ENCODE measurements at regions not wholly inside any gene's neighbourhood (a gene's known extent, or its start where the extent isn't known, plus 50 kb on each side); places are given as distances from the start of the nearest gene placed in this dataset.

- DNase-seq (ENCODE audit: low spot score) = no peak
Measured at GRCh38 chr13:107379407-107380155, 811.6 kb upstream of the ARGLU1 start.

GRCh38 chr13:107376341-107377125 lies 808.6 kb upstream of the ARGLU1 start:
- DNase-seq (ENCODE audit: low spot score) = no peak

GRCh38 chr13:107375701-107376340 lies 807.9 kb upstream of the ARGLU1 start:
- DNase-seq (ENCODE audit: low spot score) = no peak

DNA sequence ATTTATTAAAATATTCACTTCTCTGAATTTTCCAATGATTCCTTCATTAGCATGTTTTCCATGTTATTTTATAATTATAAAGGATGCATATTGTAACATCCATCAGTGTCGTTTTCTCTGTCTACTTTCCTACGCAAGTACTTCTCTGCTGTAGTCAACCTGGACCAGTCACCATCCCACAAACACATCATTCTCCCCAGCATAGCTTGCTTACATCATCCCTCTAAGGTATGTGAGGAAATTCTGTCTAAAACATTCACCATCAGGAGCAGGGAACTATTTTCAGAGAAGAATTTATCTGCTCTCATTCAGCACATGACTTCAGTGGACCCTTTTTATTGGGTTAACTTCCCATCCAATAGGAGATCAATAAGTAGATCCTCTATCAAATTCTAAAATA lies 806.1 kb upstream of the ARGLU1 start:
- no peak for DNase-seq (ENCODE audit: low spot score)

GRCh38 chr13:107373551-107373950 lies 805.6 kb upstream of the ARGLU1 start:
- no peak for DNase-seq (ENCODE audit: low spot score)

GRCh38 chr13:107370015-107370785 lies 802.3 kb upstream of the ARGLU1 start:
- DNase-seq (ENCODE audit: low spot score) = no peak

DNA sequence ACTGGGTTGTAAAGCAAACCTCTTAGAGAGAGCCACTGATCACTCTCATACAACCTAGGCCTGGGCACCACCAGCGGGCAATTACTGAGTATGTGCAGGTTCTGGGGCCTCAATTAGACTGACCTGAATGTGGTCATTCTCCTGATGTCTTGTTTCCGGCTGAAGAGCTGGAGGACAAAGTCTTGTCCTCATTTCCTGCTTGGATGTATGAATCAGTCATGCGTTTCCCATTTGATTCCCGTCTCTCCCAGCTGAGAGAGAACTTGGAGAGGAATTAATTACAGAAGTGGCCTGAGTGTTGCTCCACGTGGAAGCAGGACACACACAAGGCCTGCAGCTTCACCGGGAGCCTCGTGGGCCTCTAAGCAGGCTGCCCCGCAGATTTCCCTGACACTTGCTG lies 799.3 kb upstream of the ARGLU1 start:
- no peak for DNase-seq (ENCODE audit: low spot score)

- DNase-seq (ENCODE audit: low spot score) = no peak
Measured at GRCh38 chr13:107365466-107366215, 797.7 kb upstream of the ARGLU1 start.

- no peak for DNase-seq (ENCODE audit: low spot score)
Measured at GRCh38 chr13:107364658-107365057, 796.7 kb upstream of the ARGLU1 start.

DNA sequence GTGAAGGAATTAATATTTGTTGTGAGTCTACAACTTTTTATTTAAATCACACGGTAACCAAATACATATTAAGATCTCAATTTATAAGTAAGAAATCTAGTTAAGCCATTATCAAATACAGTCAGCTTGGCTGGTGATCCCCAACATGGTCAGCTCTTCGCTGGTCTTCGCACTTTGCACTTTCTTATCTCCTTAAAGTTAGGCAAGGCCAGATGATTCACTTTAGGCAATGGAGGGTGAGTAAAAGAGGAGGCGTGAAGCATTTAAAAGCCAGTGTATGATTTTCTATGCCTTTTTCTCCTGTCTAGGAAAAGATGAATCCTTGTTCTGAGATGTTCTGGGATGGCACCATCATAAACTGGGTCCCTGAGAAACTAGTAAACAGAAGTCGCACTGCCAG lies 793.7 kb upstream of the ARGLU1 start:
- no peak for DNase-seq (ENCODE audit: low spot score)

DNA sequence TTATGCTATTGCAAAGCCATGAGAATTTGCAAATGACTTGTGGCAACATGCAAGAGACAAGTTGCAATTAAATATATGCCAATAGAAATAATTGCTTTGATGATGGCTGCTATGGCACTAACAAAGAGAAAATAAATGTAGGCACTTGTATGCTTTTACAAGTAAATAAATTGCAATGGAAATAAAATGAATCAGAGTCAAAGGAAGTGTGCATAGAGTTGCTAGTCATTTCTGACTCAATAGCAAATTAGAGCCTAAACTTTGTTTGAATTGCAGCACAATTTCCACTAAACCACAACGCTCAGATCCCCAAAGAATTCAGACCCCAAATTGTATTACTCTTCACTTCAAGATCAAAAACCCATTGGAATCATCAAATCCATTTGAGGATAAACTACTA lies 792.1 kb upstream of the ARGLU1 start:
- no peak for DNase-seq (ENCODE audit: low spot score)

DNA sequence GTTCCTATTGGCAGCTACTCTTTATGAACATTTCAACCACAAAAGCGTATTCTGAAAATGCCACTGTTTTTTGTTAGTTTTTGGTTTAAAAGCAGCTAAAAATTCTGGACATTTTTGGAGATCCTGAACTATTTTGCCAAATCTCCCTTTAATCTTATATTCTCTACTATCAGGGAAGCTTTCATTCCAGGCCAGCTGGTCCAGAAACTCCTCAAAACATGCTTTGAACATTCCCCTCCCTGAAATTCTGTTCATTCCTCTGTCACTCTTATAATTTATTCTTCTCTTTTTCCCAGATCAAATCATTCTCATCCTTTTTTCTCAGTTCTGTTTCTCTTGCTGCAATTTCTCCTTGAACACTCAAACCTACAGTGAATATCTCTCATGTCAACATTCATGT lies 790.9 kb upstream of the ARGLU1 start:
- DNase-seq (ENCODE audit: low spot score) = no peak

DNA sequence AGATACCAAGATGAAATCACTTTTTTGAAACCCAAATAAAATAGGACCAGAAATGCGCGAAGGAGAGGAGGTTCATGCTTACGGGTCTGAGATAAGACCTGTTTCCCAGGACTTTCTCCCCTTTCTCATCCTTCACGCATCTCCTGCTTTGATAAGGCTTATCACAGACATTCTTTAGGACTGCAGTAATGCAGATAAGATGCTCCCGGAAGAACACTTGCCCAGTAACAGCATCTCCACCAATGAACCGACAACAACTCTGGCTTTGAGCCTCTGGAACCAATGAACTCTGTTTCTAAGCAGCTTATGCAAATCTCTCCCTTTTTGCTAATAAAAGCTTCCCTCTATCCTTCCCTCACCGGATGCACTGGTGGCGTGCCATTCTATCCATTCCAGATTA lies 783.4 kb upstream of the ARGLU1 start:
- DNase-seq (ENCODE audit: low spot score) = no peak

DNA sequence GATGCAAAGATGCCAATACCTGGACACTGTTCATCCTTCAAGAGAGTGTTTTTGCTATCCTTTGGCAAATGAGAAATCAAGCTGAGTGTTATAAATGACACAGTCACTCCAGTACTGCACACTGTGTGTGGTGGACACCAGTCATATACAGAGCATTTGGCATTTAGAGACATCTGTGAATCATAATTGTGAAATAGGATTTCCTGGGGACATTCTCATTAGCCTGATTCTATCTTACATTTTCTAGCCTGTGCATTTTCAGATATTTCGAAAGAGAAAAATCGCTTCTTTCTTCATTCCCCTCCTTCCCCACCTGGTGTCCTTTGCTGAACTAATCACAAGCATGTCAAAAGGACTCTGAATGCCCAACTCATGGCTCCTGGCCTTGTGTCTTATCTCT lies 781.0 kb upstream of the ARGLU1 start:
- no peak for DNase-seq (ENCODE audit: low spot score)

DNA sequence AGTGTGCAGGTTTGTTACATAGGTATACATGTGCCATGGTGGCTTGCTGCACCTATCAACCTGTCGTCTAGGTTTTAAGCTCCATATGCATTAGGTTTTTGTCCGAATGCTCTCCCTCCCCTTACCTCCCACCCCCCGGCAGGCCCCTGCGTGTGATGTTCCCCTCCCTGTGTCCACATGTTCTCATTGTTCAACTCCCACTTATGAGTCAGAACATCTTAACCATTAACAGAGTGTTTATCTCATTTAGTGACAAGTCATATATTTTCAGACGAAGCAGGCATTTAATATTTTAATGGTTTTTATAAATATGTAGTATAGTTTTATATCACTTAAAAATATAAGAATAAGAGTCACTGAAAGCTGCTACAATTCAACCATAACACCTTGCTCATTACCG lies 780.5 kb upstream of the ARGLU1 start:
- no peak for DNase-seq (ENCODE audit: low spot score)

DNA sequence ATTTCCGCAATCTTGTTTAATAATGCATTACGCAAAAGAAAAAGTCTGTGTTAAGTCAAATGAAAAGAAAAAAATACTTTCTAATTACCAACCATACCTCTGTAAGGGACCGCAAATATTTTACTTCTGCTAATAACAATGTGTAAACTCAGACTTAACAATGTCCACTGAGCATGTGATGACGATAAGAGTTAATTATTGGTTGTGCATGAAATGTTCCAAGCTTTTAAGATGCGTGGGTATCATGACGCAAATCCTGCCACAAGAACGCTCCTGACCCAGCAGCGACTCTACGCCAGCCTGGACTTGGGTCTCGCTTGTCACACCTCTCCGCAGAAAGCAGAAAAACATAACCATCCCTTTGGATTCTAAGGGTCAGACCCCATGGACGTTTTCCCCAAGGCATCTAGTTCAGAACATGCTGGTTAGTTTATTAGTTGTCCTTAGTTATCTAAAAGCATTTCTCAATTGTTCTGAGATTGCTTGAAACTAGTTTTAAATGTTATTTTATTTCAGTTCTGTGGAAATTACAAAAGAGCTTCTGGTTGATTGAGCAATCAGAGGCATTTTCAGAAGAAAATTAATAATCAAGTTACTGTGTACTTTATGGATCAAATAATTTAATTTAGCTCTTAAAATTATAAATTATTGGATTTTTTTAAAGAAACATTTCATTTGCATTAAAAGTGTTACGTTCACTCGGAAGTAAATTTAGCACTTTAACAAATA lies 779.9 kb upstream of the ARGLU1 start:
- DNase-seq (ENCODE audit: low spot score) = no peak

DNA sequence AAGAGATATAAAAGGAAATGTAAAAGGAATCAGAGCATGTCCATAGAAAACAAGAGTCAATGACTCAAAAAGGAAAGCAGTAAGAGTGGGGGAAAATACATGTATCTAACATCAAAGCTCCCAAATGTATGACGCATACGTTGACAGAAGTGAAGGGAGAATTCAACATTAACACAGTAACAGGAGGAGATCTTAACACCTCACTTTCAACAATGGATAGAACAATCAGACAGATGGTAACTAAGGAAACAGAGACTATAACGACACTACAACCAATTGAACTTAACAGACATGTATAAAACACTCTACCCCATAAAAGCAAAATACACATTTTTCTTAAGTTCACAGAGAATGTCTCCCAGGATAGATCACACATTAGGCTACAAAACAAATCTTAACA lies 774.8 kb upstream of the ARGLU1 start:
- no peak for DNase-seq (ENCODE audit: low spot score)

DNA sequence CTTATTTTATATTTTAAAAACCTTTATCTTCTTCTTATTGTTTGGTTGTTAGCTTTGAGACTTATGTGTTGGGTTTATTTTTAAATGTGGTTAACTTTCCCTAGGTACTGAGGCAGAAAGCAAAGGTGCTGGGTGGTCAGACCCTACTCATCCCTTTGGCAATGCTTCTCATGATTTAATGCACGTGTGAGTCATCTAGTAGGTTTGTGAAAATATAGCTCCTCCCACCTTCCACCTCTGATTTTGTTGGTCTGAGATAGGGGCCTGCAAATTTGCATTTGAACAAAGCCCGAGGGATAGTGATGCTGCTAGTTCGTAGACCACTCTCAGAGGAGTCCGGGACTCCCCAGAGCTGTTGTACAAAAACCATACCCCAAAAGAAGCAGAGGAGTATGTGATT lies 771.3 kb upstream of the ARGLU1 start:
- no peak for DNase-seq (ENCODE audit: low spot score)

- DNase-seq (ENCODE audit: low spot score) = no peak
Measured at GRCh38 chr13:107332188-107332587, 764.3 kb upstream of the ARGLU1 start.

DNA sequence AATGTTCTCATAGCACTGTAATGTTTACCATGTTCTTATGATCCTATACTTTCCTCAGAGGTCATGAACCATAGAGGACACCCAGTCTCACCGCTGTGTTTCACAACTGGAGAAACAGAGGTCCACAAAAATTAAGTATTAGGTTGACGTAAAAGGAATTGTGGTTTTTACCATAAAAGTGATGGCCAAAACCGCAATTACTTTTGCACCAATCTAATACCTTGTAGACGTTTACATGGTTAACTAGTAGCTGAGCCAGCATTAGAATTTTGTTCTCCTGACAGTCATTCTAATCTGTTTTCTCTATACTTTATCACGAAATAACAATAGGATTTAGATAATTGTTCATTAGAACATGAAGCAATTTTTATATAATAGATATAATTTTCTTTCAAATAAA lies 763.4 kb upstream of the ARGLU1 start:
- no peak for DNase-seq (ENCODE audit: low spot score)

DNA sequence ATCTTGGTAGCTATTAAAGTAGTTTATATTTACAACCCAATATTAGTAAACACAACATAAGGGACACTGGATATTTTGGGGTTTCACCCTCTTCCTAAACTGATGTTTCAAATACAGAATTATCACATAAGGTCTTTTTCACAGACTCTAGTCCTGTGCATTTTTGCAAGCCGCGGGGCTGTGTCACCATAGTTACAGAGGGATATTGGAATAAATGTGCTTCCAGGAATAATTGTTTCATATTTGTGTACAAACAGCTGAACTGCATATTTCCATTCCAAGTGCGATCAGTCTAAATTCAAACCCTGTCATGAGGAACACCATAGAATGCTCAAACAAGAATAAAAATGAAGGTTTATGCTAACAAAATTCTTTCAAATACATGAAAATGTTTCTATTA lies 762.5 kb upstream of the ARGLU1 start:
- no peak for DNase-seq (ENCODE audit: low spot score)
